ENCODE measurements at regions not wholly inside any gene's neighbourhood (a gene's known extent, or its start where the extent isn't known, plus 50 kb on each side); places are given as distances from the start of the nearest gene placed in this dataset.

DNA sequence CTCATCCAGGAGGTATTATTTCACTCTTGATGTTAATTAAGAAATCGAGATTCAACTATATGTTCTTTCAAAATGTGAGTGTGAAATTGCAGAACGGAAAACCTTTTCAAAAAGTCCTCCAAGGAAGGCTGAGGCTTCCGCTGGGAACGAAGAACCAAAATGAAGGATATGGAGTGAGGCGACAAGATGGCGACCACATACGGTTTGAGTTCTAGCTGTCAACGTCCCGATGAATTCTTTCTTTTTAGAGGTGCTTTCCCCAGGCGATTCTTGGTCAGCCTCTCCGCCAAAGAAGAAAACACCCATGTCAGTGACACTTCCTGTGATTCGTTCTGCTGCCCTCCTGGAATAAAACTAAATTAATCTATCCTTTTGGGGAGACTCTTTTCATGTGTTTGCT is 78.3 kb upstream of the ADAMTS16 start:
- Mint-ChIP-seq H3K36me3 (ENCODE audit: low read depth) (no peaks in the 10 kb centered on the region), H3K27ac (no peak overlapping the region), H3K9me3 (peaks cover 6% of the 10 kb centered on the region), H3K27me3 (no peaks in the 10 kb centered on the region), H3K4me3 (no peak overlapping the region), H3K4me1 (no peaks in the 10 kb centered on the region)
- DNase-seq, result no peak
- ATAC-seq, result no peak

DNA sequence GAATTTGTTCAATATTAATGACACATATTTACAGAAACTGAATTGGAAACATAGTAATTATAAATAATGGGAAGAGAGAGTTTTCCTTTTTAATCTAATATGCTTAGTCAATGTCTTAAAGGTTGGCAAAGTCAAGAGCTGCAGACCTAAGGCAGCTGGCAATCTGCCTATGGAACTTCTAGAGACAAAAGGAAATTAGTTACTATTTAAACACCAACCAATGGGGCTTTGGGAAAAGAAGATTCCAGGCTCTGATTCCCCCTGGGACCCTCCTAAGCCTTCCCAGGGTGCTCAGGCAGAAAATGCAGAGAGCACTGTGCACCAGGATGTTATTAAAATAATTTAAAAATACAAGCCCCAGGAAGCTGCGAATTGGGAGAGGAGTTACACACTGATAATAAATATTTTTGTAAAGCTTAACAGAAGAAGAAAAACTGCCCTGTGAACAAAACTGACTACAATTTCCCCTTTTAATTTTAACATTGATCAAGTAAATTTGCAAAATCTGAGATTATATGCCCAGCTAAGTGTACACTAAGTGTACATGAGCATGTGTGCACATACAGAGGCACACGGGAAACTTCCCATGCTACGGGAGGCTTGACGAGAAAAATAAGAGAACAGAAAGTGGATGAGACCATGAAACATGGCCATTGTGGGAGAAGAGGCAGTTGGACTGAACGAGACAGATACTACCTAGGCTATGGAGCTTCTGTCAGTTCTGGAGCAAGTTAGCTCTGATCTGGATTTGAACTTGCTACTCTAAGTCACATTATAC is 77.4 kb upstream of the ADAMTS16 start:
- DNase-seq, result no peak
- no peaks in the 10 kb centered on the region for H3K4me1 Mint-ChIP-seq

DNA sequence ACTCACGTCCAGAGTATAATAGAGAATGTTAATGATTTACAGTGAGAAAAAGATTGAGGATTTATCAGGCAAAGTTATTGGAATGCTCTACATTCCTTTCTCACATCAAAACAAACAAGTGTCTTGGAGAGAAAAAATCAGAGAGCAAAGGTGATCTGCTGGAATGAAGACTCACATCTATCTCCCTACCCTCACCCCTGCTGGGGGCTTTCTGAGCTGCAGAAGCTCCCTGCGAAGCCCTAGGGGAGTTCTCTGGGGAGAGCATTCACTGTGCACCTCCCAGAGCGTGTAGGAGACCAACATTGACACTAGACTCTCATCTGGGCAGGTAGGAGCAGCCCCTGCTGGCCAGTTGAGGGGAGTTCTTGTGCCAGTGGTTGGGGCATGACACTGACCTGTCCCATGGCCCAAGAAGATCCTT is 76.6 kb upstream of the ADAMTS16 start:
- no peak overlapping the region for H3K4me3 Mint-ChIP-seq
- H3K4me1 Mint-ChIP-seq, result no peaks in the 10 kb centered on the region
- ATAC-seq (no peak), DNase-seq (no peak)
- no peak overlapping the region for H3K27ac Mint-ChIP-seq
- no peaks in the 10 kb centered on the region for H3K27me3 Mint-ChIP-seq
- no peaks in the 10 kb centered on the region for H3K36me3 Mint-ChIP-seq (ENCODE audit: low read depth)
- peaks cover 6% of the 10 kb centered on the region for H3K9me3 Mint-ChIP-seq

More for the DNA sequence above, 77.4 kb upstream of the ADAMTS16 start:
- Mint-ChIP-seq H3K27me3 (no peaks in the 10 kb centered on the region), H3K9me3 (peaks cover 6% of the 10 kb centered on the region), H3K36me3 (ENCODE audit: low read depth) (no peaks in the 10 kb centered on the region), H3K4me3 (no peak overlapping the region), H3K27ac (no peak overlapping the region)
- no peak for ATAC-seq

DNA sequence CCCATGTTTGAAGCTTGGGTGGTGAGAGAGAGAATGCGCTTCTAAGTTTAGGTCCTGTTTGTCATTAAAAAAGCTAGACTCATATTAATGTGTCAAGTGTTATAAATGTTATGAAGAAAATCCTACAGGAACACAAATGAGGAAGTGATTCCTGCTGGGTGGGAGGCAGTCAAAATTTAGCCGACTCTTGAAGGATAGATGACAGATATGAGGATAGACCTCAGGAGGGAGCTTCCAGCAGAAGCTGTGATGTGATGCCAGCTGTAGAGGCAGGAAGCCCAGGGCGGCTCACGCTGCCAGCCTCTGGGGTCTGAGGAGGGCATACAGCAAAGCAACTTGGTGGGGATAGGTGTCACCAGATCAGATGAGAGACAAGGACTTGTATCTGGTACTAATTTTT is 74.7 kb upstream of the ADAMTS16 start:
- no peaks in the 10 kb centered on the region for H3K27me3 Mint-ChIP-seq
- no peak overlapping the region for H3K4me3 Mint-ChIP-seq
- ATAC-seq (no peak), DNase-seq (no peak)
- peaks cover 3% of the 10 kb centered on the region for H3K9me3 Mint-ChIP-seq
- H3K36me3 Mint-ChIP-seq (ENCODE audit: low read depth), result no peaks in the 10 kb centered on the region
- no peak overlapping the region for H3K27ac Mint-ChIP-seq
- H3K4me1 Mint-ChIP-seq, result no peaks in the 10 kb centered on the region

DNA sequence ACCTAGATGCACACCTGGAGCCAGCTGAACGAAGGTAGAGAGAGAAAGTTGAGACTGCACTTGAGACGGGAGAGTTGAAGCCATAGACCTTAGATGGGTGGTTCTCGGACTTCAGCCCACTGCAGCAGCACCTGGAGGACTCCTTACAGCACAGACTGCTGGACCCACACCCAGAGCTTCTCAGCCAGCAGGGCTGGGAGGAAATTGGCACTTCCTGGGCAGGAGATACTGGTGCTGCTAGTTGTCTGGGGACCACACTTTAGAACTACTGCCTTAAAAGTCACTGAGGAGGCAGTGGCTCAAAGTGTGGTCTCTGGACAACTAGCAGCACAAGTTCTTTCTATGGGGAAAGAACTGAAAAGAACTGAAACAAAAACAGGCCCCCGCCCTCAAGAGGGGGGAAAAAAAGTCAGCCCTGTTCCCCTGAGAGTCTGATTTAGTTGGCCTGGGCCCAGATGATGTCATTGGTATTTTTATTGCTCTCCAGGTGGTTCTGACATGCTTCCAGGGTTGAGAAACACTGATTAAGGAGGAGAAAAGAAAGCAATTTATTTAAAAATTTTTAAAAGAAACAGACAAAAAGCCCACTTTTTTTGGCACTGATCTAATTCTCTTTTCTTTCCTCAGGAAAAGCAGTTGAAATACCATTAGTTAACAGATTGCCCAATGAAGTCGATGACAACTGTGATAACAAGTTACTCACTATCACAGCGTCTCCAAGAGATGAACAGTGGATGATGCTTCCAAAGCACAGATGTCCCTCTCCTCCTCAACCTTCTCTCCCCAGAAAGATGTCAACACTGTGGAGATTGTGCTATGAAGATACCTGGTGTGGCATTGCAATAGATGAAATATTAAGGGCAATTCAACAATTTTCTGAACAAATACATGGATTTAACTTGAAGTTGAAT is 73.6 kb upstream of the ADAMTS16 start:
- H3K27ac Mint-ChIP-seq, result no peak overlapping the region
- DNase-seq, result no peak
- ATAC-seq, result no peak

DNA sequence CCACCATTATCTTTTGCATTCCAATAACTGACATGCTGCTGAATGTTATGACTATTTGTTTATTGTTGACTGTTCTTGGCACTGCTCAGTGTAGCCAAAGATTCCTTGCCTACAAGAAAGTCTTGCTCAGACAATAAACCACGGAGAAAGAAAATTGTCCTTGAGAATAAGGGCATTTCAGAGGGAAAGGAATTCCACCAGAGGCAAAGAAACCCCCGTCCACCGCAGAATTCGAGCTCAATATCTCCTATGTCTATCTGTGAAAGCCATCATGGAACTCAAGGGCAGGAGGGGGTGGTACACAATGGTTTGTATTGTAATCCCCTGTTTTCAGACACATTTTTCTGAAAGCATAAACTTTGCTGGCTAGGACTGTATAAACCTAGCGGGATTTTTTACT is 70.3 kb upstream of the ADAMTS16 start:
- ATAC-seq (no peak), DNase-seq (no peak)
- Mint-ChIP-seq H3K36me3 (ENCODE audit: low read depth) (no peaks in the 10 kb centered on the region), H3K4me3 (no peak overlapping the region), H3K9me3 (peaks cover 9% of the 10 kb centered on the region), H3K4me1 (no peaks in the 10 kb centered on the region), H3K27me3 (no peaks in the 10 kb centered on the region), H3K27ac (no peak overlapping the region)

More for the DNA sequence above, 73.6 kb upstream of the ADAMTS16 start:
- H3K27me3 Mint-ChIP-seq, result no peaks in the 10 kb centered on the region
- H3K9me3 Mint-ChIP-seq, result peaks cover 9% of the 10 kb centered on the region
- H3K4me3 Mint-ChIP-seq, result no peak overlapping the region
- no peaks in the 10 kb centered on the region for H3K4me1 Mint-ChIP-seq
- no peaks in the 10 kb centered on the region for H3K36me3 Mint-ChIP-seq (ENCODE audit: low read depth)

DNA sequence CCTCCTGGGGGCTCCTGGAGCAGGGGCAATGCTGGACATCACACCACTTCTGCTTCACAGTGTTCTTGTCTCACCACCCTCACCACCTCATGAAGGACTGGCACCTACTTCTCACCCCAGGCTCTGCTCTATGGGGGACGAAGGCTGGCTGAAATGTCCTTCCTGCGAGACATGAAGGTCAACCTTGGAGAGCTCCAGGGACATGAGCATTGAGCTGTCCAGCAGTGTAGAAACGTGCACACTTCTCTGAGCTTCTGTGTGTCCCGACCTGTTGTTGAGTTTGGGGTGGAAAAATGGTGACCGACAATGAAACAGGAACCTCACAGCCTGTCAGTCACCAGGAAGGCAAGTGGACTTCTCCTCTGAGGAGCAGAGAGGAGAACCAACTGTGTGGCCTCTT is 68.6 kb upstream of the ADAMTS16 start:
- H3K9me3 Mint-ChIP-seq, result peaks cover 9% of the 10 kb centered on the region
- no peaks in the 10 kb centered on the region for H3K4me1 Mint-ChIP-seq
- no peaks in the 10 kb centered on the region for H3K36me3 Mint-ChIP-seq (ENCODE audit: low read depth)
- no peaks in the 10 kb centered on the region for H3K27me3 Mint-ChIP-seq
- DNase-seq, result no peak
- H3K27ac Mint-ChIP-seq, result no peak overlapping the region
- no peak overlapping the region for H3K4me3 Mint-ChIP-seq
- ATAC-seq, result no peak

DNA sequence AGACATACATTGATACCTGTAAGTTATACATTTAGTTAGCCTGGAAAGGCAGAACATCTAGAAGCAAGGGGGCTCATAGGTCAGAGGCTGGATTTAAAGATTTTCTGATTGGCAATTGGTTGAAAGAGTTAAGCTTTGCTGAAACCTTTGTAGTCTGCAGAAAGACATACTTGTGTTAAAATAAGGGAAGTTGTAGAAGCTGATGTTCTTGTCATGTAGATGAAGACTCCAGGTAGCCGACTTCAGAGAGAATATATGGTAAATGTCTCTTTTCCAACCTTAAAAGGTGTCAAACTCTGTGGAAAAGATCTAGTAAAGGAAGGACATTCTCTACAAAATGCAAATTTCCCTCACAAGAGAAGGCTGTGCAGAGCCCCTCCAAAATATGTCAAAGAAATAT is 62.9 kb upstream of the ADAMTS16 start:
- no peaks in the 10 kb centered on the region for H3K4me1 Mint-ChIP-seq
- no peaks in the 10 kb centered on the region for H3K9me3 Mint-ChIP-seq
- no peak overlapping the region for H3K27ac Mint-ChIP-seq
- DNase-seq (no peak), ATAC-seq (no peak)
- H3K36me3 Mint-ChIP-seq (ENCODE audit: low read depth), result no peaks in the 10 kb centered on the region
- no peak overlapping the region for H3K4me3 Mint-ChIP-seq
- H3K27me3 Mint-ChIP-seq, result no peaks in the 10 kb centered on the region

DNA sequence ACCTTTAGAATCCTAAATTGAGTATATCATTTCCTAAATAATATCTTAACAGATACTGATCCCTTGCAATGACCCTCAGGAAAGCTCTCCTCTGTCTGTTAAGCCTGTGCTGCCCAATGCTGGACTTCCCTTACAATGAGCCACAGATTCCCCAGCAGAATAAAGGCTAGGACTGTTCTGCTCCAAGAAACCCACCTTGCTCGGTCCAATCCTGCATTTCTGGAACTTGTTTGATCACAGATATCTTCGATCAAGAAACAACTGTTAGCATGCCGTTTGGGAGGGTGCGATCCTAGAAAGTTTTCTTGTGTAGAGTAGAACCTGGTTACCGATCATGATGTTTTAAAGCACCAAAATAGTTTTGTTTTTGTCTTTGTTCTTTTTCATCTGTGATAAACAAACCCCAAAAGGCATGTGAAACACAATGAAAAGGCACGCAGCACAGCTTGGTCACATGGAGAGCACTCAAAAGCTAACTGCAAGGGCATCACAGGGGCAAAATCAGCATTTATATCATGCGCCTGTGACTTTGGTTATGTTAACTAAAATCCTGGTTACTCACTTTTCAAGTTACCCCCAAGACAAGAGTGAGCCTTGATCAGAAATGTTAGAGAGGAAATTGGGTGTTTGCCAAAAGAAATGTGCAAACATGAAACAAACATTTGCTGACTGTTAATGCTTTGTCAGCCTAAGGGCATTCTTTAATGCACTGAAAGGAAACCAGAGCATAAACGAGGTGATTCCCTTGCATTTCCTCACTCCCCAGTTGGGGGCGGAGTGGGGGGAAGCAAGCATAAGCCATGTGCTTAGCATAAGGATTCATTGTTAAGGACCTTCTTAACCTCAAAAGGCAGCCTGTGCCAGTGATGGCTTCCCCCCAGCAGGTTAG is 61.9 kb upstream of the ADAMTS16 start:
- ATAC-seq, result no peak
- no peaks in the 10 kb centered on the region for H3K9me3 Mint-ChIP-seq
- no peak overlapping the region for H3K4me3 Mint-ChIP-seq
- DNase-seq, result no peak
- H3K4me1 Mint-ChIP-seq, result no peaks in the 10 kb centered on the region
- H3K36me3 Mint-ChIP-seq (ENCODE audit: low read depth), result no peaks in the 10 kb centered on the region
- no peak overlapping the region for H3K27ac Mint-ChIP-seq
- H3K27me3 Mint-ChIP-seq, result no peaks in the 10 kb centered on the region

DNA sequence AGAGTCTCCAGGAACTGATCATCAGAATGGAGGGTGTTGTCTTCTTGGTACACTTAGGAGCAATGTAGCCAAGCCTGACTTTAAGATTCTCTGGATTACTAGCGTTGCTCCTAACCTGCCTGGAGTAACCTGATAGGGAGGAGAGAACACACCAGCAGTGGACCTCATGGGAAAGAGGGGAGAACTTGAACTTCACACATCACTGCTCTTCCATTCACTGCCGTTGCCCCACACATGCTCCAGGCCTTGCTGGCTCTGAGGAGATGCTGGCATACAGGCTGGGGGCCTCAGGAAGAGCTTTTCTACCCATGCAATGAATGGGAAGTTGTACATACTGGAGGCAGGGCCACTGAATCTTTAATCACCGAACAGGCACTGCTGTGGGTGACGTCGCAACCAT is 60.3 kb upstream of the ADAMTS16 start:
- H3K4me1 Mint-ChIP-seq, result no peaks in the 10 kb centered on the region
- H3K4me3 Mint-ChIP-seq, result no peak overlapping the region
- no peaks in the 10 kb centered on the region for H3K36me3 Mint-ChIP-seq (ENCODE audit: low read depth)
- ATAC-seq (no peak), DNase-seq (no peak)
- no peaks in the 10 kb centered on the region for H3K27me3 Mint-ChIP-seq
- peaks cover 4% of the 10 kb centered on the region for H3K9me3 Mint-ChIP-seq
- H3K27ac Mint-ChIP-seq, result no peak overlapping the region

DNA sequence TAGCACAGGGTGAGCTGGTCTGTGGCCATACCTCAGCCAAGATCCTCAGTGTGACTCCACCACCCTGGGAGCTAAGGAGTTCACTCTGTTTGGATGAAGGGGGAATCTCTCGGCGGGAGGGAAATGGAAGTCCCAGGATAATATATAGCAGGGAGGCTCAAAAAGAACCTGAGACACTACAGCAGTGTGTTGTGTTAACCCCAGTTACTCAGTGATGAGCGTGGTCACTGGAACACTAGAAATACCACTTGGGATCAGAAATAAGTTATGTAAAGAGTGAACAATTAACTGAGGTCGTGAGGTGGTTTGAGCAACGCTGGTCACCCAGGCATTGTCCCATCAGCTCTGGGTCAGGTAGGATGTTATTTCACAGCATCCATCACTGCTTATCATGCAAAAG is 59.3 kb upstream of the ADAMTS16 start:
- DNase-seq (no peak), ATAC-seq (no peak)
- Mint-ChIP-seq H3K36me3 (ENCODE audit: low read depth) (no peaks in the 10 kb centered on the region), H3K4me3 (no peak overlapping the region), H3K9me3 (peaks cover 4% of the 10 kb centered on the region), H3K27ac (no peak overlapping the region), H3K27me3 (no peaks in the 10 kb centered on the region), H3K4me1 (no peaks in the 10 kb centered on the region)

DNA sequence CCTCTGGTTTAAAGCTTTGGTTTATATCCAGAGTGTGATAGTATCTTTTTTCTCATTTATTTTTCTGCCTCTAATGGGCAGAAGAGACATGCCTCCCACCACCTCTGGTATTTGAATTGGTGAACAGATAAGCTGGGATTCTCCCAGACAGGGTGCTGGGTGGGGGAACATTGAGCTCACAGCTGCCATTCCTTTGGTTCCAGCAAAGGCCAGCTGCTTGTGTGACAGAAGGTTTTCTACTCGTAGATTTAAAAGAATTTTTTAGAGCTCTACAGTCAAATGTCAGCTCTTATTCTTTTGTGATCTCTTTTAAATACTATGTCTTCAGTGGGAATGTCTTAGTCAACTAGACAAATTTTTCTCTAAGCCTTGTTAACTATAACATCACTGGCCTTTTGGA is 54.7 kb upstream of the ADAMTS16 start:
- Mint-ChIP-seq H3K27ac (no peak overlapping the region), H3K27me3 (no peaks in the 10 kb centered on the region), H3K36me3 (ENCODE audit: low read depth) (no peaks in the 10 kb centered on the region), H3K4me1 (no peaks in the 10 kb centered on the region), H3K9me3 (peaks cover 4% of the 10 kb centered on the region), H3K4me3 (no peak overlapping the region)
- DNase-seq, result no peak
- ATAC-seq, result no peak

DNA sequence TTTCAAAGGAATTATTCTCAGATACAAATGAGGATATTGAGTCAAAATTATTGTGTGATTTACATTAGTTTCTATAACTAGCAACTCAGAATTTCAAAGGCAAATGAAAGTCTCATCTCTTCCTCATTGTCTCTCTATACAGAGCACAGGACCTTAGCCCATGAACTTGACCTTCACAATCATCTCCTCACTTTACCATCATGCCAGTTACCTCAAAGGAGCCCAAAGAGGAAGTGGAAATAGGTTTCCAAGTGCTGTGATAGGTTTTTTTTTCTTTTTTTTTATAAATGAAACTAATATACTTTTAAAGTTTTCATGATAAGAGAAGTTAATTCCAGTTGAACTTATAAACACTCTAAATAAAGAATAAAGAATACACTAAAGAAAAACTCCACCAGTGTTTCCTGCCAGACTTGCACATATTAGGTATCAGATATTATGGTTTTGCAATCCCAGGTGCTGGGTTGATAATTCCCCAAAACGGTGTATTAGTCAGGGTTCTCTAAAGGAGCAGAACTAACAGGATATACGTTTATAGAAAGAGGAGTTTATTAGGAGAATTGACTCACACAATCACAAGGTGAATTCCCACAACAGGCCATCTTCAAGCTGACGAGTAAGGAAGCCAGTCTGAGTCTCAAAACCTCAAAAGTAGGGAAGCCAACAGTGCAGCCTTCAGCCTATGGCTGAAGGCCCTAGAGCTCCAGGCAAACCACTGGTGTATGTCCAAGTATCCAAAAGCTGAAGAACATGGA is 50.1 kb upstream of the ADAMTS16 start:
- DNase-seq, result no peak
- H3K4me3 Mint-ChIP-seq, result no peak overlapping the region

More for the DNA sequence above, 50.1 kb upstream of the ADAMTS16 start:
- Mint-ChIP-seq H3K27me3 (no peaks in the 10 kb centered on the region), H3K4me1 (no peaks in the 10 kb centered on the region), H3K9me3 (peaks cover 3% of the 10 kb centered on the region), H3K27ac (no peak overlapping the region), H3K36me3 (ENCODE audit: low read depth) (no peaks in the 10 kb centered on the region)
- no peak for ATAC-seq

Measured in activated naive CD8-positive, alpha-beta T cell treated with anti-CD3 and anti-CD28 coated beads, Interleukin-2, amount 50 U/mL, for 24 hours (primary cell).